NT2/D1 (cell line): ENCODE measurements at regions not wholly inside any gene's neighbourhood (a gene's known extent, or its start where the extent isn't known, plus 50 kb on each side); places are given as distances from the start of the nearest gene placed in this dataset.

Experiments used
- SUZ12 ChIP-seq: IDR thresholded peaks from 2 replicates; pipeline ENCODE4 v1.6.1; 2011; ENCODE audit not compliant: insufficient read length, insufficient read depth; ENCODE audit errors: extremely low read depth
- YY1 ChIP-seq: IDR thresholded peaks from 2 replicates; pipeline ENCODE4 v1.6.1; 2011; ENCODE audit not compliant: insufficient read length, insufficient read depth
- ZNF274 ChIP-seq: IDR thresholded peaks from 2 replicates; pipeline ENCODE4 v1.6.1; 2011; ENCODE audit warnings: mild to moderate bottlenecking, low read depth, low read length

GRCh38 chr5:41650131-41650530 is 139.7 kb upstream of the PLCXD3 start:
- TF ChIP-seq YY1 (no peak), ZNF274 (no peak), SUZ12 (no peak)
